IgD-negative memory B cell (primary cell): ENCODE measurements at regions not wholly inside any gene's neighbourhood (a gene's known extent, or its start where the extent isn't known, plus 50 kb on each side); places are given as distances from the start of the nearest gene placed in this dataset.
"Not testable (repeated sequence)": the region's sequence is repeated elsewhere in the genome, so short reads cannot be mapped to it uniquely, and the experiment has no call there.

Source experiments
- H3K27ac Mint-ChIP-seq, 3 donors: one replicate each; pipeline ENCODE4 v1.8.0; 2020 to 2022; ENCODE audit warnings: mild to moderate bottlenecking in 3 of 3, mixed read lengths in 3 of 3, moderate library complexity in 1 of 3
- H3K27me3 Mint-ChIP-seq: one replicate; pipeline ENCODE4 v1.8.0; 2021; ENCODE audit warnings: mixed read lengths
- H3K36me3 Mint-ChIP-seq: one replicate; pipeline ENCODE4 v1.8.0; 2020; ENCODE audit warnings: mild to moderate bottlenecking, mixed read lengths
- H3K4me1 Mint-ChIP-seq, 3 donors: one replicate each; pipeline ENCODE4 v1.8.0; 2020 to 2022; ENCODE audit warnings: mixed read lengths in 3 of 3, mild to moderate bottlenecking in 1 of 3
- H3K4me3 Mint-ChIP-seq, 4 donors: one replicate each; pipeline ENCODE4 v1.8.0; 2020 to 2022; ENCODE audit warnings: mild to moderate bottlenecking in 4 of 4, mixed read lengths in 4 of 4, moderate library complexity in 3 of 4
- H3K9me3 Mint-ChIP-seq, 3 donors: one replicate each; pipeline ENCODE4 v1.8.0; 2020 to 2021; ENCODE audit warnings: mixed read lengths in 3 of 3, mild to moderate bottlenecking in 1 of 3

DNA sequence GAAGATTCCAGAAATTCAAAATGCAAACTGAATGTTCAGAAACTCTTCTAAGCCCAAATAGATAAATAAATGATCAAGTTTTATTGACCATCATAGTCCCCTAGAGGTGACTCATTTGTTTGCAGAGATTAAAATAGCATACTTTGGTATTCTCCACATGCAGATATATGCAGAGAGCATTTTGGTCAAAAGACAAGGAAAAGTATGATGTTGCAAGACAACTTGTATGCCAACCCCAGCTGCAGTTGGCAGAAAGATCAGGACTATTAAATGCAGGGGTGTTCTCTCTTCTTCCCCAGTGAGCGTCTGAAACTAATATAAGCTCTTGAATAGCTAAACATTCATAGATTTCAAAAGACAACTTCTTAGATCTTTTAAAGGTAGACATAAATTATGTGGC, 404.9 kb downstream of the LTN1 start:
- H3K9me3 Mint-ChIP-seq, result peaks cover 3 to 17% (median 8%) of the 10 kb centered on the region in 3 donors
- peaks cover 2% of the 10 kb centered on the region for H3K36me3 Mint-ChIP-seq
- H3K4me3 Mint-ChIP-seq, result no peak overlapping the region
- no peaks in the 10 kb centered on the region for H3K27me3 Mint-ChIP-seq
- peaks cover 0 to 9% (median 6%) of the 10 kb centered on the region in 3 donors for H3K4me1 Mint-ChIP-seq
- H3K27ac Mint-ChIP-seq, result peak overlapping the region in 1 of 3 donors; percentile 1

DNA sequence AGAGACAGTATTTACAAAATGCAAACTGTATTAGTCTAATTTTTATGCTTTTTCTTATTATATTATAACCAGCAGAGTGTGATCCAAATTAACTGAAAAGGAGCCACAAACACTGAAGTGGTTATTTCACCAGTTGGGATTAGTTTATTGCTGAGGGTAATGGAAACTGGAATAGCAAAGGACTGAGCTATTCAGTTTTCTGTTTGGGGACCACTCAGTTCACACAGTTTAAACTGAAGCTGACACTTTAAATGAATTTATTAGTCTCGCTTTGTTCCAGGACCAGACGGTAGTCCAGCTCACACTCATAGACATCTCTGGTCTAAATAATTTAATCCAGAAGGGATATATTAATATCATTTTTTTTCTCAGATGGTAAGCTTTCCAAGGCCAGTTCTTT, 410.7 kb downstream of the LTN1 start:
- H3K27me3 Mint-ChIP-seq, result peaks cover 2% of the 10 kb centered on the region
- no peak overlapping the region for H3K27ac Mint-ChIP-seq

DNA sequence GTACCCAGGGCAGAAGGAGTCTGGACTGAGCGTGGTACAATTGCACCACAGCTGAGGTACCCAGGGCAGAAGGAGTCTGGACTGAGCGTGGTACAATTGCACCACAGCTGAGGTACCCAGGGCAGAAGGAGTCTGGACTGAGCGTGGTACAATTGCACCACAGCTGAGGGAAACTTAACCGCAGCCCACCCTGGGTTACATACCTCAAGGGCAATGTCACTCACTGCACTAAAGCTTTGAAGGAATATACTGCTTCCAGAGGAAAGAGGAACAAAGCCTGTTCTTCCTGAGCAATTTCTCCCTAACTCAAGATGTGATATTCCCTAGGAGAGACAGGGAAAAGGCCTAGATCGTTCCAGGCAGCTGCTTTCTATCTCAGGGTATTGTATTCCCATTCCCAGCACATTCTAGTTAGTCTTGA, 411.4 kb downstream of the LTN1 start:
- not testable (repeated sequence) for H3K27ac Mint-ChIP-seq, H3K4me3 Mint-ChIP-seq, H3K9me3 Mint-ChIP-seq, H3K4me1 Mint-ChIP-seq, H3K27me3 Mint-ChIP-seq
- H3K36me3 Mint-ChIP-seq, result peaks cover 11% of the 10 kb centered on the region

More for the DNA sequence above, 410.7 kb downstream of the LTN1 start:
- H3K9me3 Mint-ChIP-seq, result peaks cover 0 to 6% (median 6%) of the 10 kb centered on the region in 3 donors
- peaks cover 0 to 1% (median 0%) of the 10 kb centered on the region in 3 donors for H3K4me1 Mint-ChIP-seq
- peaks cover 9% of the 10 kb centered on the region for H3K36me3 Mint-ChIP-seq
- no peak overlapping the region for H3K4me3 Mint-ChIP-seq

DNA sequence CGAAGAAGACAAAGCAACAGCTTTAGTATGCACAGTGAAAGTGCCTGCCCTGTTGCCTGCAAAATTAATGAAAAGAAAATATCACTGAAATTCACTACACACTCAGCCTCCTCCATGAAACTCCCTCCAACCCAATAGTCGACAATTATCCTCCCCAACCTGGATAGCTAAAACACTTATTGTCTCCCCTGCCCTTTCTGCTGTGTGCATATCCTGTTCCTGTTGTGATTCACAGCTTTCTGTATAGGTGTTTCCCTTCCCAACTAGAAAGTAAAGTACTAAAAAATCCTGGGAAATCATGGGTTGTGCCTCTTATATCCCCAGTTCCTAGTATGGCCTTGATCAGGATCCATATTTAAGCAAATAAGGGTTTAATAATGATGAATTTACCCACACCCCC, 412.1 kb downstream of the LTN1 start:
- Mint-ChIP-seq H3K4me3 (no peak overlapping the region), H3K27me3 (peaks cover 2% of the 10 kb centered on the region), H3K9me3 (peaks cover 0 to 7% (median 6%) of the 10 kb centered on the region in 3 donors), H3K27ac (peak overlapping the region in 1 of 3 donors; percentile 68), H3K36me3 (peaks cover 14% of the 10 kb centered on the region), H3K4me1 (no peaks in the 10 kb centered on the region)

DNA sequence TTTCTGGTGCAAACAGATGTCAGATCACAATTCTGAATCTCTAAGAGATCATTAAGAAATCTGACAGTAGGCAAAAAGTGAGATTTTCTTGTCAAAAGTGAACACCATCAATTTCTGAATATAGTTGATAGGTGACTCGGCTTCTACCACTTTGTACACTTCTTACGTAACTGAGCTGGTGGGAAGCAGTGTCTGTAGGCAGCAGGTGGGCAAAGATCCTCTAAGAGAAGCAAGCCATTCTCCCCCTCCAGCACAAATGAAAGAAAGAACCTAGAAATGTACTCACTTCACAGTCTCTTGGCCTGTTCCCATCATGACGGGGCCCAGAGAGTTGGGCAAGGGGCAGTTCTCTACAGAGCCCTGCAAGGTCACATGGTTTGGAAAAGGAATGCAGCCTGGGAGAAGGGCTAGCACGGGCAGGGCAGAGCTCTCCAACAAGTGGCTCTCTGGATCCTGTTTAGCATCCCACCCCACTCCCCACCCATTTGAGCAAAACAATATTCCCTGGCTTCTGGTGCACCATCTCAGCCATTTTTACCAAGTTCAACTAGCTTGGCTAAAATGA, 412.6 kb downstream of the LTN1 start:
- no peak overlapping the region for H3K4me3 Mint-ChIP-seq
- no peaks in the 10 kb centered on the region for H3K4me1 Mint-ChIP-seq
- H3K27me3 Mint-ChIP-seq, result peaks cover 2% of the 10 kb centered on the region

DNA sequence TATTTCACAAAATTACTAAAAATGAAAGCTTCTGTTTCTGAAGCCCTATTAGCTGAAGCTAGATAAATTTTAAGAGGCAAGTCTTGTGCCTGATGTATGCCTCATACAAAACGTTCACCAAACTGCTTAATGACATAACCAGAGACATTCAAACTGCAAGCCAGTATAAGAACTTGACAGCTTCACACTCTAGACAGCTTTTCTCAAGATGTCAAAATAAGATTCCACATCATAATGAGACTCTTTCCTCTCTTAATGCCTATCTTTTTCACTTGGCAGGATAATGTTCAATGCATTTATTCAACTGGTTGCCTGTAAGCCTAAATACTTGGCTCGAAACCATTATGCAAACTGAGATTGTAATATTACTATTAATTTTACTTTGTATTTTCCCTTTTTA, 424.0 kb downstream of the LTN1 start:
- H3K36me3 Mint-ChIP-seq, result peaks cover 2% of the 10 kb centered on the region
- peaks cover 0 to 2% (median 1%) of the 10 kb centered on the region in 3 donors for H3K4me1 Mint-ChIP-seq
- H3K4me3 Mint-ChIP-seq, result no peak overlapping the region
- no peaks in the 10 kb centered on the region for H3K27me3 Mint-ChIP-seq
- H3K27ac Mint-ChIP-seq, result no peak overlapping the region
- H3K9me3 Mint-ChIP-seq, result no peaks in the 10 kb centered on the region

More for the DNA sequence above, 412.6 kb downstream of the LTN1 start:
- peaks cover 14% of the 10 kb centered on the region for H3K36me3 Mint-ChIP-seq
- H3K9me3 Mint-ChIP-seq, result peaks cover 0 to 9% (median 7%) of the 10 kb centered on the region in 3 donors
- H3K27ac Mint-ChIP-seq, result no peak overlapping the region

DNA sequence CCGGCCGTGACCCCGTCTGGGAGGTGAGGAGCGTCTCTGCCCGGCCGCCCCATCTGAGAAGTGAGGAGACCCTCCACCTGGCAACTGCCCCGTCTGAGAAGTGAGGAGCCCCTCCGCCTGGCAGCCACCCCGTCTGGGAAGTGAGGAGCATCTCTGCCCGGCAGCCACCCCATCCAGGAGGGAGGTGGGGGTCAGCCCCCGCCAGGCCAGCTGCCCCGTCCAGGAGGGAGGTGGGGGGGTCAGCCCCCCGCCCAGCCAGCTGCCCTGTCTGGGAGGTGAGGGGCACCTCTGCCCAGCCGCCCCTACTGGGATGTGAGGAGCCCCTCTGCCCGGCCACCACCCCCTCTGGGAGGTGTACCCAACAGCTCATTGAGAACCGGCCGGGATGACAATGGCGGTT, 428.7 kb downstream of the LTN1 start:
- not testable (repeated sequence) for H3K36me3 Mint-ChIP-seq, H3K9me3 Mint-ChIP-seq, H3K27me3 Mint-ChIP-seq, H3K27ac Mint-ChIP-seq, H3K4me3 Mint-ChIP-seq
- H3K4me1 Mint-ChIP-seq, result peaks cover 6 to 15% (median 10%) of the 10 kb centered on the region in 3 donors

DNA sequence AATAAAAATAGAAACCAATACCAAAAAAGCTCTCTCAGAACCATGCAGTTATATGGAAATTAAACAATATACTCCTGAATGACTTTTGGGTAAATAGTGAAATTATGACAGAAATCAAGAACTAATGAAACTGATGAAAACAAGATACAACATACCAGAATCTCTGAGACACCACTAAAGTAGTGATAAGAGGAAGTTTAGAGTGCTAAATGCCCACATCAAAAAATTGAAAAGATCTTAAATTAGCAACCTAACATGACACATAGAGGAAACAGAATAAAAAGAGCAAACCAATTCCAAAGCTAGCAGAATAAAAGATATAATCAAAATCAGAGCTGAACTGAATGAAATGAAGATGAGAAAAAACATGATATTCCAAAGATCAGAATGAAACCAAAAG, 430.9 kb downstream of the LTN1 start:
- peak overlapping the region in 2 of 4 donors; percentile 20 to 76 for H3K4me3 Mint-ChIP-seq
- peaks cover 9 to 13% (median 10%) of the 10 kb centered on the region in 3 donors for H3K4me1 Mint-ChIP-seq
- peaks cover 5% of the 10 kb centered on the region for H3K36me3 Mint-ChIP-seq
- peaks cover 2 to 8% (median 3%) of the 10 kb centered on the region in 3 donors for H3K9me3 Mint-ChIP-seq
- no peaks in the 10 kb centered on the region for H3K27me3 Mint-ChIP-seq
- no peak overlapping the region for H3K27ac Mint-ChIP-seq

DNA sequence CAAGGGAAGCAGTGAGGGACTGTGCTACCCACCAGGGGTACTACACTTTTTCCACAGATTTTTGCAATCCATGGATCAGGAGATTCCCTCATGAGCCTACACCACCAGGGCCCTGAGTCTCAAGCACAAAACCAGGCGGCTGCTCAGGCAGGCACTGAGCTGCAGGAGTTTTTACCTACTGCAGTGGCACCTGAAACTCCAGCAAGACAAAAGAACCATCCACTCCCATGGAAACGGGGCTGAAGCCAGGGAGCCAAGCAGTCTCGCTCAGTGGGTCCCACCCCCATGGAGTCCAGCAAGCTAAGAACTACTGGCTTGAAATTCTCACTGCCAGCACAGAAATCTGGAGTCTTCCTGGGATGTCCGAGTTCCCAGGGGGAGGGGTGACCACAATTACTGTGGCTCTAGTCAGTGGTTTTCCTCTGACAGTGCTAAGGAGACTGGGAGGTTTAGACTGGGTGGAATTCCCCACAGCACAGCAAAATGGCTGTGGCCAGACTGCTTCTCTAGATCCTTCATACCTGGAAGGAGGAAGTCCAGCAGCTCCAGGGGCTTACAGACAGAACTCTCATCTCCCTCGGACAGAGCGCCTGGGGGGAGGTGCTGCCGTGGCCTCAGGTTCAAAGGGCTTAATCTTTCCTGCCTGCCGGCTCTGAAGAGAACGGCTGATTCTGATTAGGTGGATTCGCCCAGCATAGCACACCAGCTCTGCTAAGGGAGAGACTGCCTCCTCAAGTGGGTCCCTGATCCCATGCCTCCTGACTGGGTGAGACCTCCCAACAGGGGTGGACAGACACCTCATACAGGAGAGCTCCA, 437.8 kb downstream of the LTN1 start:
- Mint-ChIP-seq H3K27me3 (no peaks in the 10 kb centered on the region), H3K36me3 (no peaks in the 10 kb centered on the region), H3K27ac (no peak overlapping the region), H3K4me3 (no peak overlapping the region), H3K9me3 (peaks cover 0 to 3% (median 2%) of the 10 kb centered on the region in 3 donors), H3K4me1 (peaks cover 0 to 3% (median 0%) of the 10 kb centered on the region in 3 donors)

DNA sequence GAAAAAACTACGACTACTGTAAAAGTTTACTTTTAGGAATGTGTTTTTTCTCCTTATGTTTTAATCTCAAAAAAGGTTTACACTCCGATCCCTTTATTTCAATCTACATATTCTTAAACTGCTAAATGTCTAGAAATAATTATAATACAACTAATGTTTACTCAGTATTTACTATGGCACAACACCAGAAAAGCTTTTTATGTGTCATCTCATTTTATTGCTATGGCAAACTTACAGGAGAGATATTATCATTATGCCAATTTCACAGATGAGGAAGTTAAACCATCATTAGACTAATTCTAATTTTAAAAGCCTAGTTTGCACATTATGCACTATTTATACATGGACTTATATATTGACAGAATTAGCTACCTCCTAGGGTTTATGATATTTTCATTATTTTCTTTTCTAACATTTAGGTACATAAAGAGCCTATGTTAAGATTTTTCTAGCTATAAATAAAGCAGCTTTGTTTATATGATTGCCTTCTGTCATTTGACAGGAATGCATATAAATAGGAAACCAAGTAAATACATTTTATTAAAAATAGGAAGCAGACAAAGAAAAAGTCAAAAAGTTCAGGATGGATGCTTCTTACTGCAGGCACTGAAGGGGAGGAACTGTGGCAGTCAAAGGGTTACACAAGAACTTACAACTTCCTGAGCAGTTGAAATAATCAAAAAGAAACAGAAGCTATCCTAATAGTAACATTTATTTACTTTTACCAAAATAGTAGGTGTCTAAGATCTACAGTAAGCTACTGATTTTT, 442.4 kb downstream of the LTN1 start:
- no peaks in the 10 kb centered on the region for H3K36me3 Mint-ChIP-seq
- no peaks in the 10 kb centered on the region for H3K9me3 Mint-ChIP-seq
- H3K27me3 Mint-ChIP-seq, result no peaks in the 10 kb centered on the region
- H3K4me1 Mint-ChIP-seq, result no peaks in the 10 kb centered on the region
- no peak overlapping the region for H3K4me3 Mint-ChIP-seq
- no peak overlapping the region for H3K27ac Mint-ChIP-seq

DNA sequence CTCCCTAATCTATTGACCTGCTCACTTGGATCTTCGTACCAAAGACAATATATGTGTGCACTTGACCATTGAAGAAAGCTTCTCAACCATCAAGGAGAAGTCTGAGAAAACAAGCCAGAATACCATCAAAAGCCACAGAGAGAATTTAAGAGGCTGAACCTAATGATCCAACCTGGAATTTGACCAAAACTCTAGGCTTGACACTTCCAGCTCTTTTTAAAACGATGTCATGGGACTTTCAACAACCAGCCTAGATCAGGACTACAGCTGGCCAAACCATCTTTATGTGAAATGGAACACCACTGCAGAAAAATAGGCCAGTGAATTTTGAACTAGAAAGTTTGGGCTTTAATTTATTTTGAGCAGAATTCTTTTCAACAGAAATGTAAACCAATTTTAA, 444.4 kb downstream of the LTN1 start:
- Mint-ChIP-seq H3K9me3 (no peaks in the 10 kb centered on the region), H3K36me3 (no peaks in the 10 kb centered on the region), H3K4me1 (no peaks in the 10 kb centered on the region), H3K27me3 (no peaks in the 10 kb centered on the region), H3K27ac (no peak overlapping the region), H3K4me3 (no peak overlapping the region)

DNA sequence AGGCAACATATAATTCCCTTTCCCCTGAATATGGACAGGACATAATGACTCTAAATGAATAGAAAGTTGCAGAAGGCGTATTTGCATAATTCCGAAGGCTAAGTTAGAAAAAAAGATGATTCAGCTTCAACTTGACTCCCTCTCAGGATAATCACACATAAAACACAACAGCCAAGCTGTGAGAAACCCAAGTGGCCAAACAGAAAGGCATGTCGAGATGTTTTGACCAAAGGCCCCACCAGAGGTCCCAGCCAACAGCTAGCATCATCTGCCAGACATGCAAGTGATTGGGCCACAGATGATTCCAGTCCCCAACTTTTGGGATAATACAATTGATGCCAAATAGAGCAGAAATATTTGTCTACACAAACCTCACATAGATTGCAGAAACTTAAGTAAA, 444.9 kb downstream of the LTN1 start:
- Mint-ChIP-seq H3K9me3 (no peaks in the 10 kb centered on the region), H3K4me1 (no peaks in the 10 kb centered on the region), H3K27me3 (no peaks in the 10 kb centered on the region), H3K36me3 (no peaks in the 10 kb centered on the region), H3K4me3 (no peak overlapping the region), H3K27ac (no peak overlapping the region)

DNA sequence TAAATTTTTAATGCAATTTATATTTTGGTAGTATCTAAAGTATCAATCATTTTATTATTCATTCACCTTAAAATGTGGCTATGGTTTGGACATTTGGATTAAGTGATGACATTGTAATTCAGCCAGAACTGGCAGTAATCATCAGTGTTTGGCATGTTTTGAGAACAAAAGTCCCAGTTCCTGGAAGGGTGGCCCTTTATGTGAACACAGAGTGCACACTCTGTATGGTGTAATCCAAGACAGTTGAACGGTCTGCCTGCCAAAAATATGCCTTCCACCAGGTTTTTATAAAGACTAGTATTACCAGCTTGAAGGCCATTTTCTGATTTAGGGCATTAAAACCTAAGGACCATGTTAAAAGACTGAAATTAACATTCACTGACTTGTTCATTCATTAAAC, 448.7 kb downstream of the LTN1 start:
- H3K4me1 Mint-ChIP-seq, result no peaks in the 10 kb centered on the region
- H3K4me3 Mint-ChIP-seq, result no peak overlapping the region
- H3K27me3 Mint-ChIP-seq, result no peaks in the 10 kb centered on the region
- H3K9me3 Mint-ChIP-seq, result no peaks in the 10 kb centered on the region
- no peak overlapping the region for H3K27ac Mint-ChIP-seq
- no peaks in the 10 kb centered on the region for H3K36me3 Mint-ChIP-seq

DNA sequence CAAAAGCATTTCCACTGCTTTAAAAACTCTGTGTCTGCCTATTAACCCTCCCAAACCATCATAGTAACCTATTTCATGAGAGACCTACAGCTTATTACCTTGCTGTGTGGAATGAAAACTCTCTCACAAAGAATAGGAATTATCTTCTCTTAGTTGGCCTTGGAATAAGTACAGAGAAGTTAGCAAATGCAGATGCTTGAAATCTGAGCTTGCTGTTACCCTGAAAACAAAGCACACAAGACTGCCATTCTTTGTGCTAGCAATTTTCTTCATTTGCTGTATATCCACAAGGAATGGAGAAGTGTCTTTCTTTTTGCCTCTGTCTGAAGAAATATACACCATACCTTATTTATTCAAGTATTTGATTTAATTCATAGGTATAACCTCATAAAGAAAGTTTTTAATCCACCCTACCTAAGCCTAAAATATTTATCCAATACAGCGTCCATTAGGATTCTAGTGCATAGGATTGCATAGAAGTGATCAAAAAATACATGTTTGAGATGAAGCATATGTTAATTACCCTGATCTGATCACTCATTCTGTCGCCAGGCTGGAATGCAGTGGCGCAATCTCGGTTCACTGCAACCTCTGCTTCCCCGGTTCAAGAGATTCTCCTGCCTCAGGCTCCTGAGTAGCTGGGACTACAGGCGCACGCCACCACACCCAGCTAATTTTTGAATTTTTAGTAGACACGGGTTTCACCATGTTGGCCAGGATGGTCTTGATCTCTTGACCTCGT, 451.1 kb downstream of the LTN1 start:
- no peaks in the 10 kb centered on the region for H3K36me3 Mint-ChIP-seq
- no peak overlapping the region for H3K27ac Mint-ChIP-seq
- H3K9me3 Mint-ChIP-seq, result no peaks in the 10 kb centered on the region
- no peaks in the 10 kb centered on the region for H3K4me1 Mint-ChIP-seq
- no peak overlapping the region for H3K4me3 Mint-ChIP-seq
- H3K27me3 Mint-ChIP-seq, result no peaks in the 10 kb centered on the region

DNA sequence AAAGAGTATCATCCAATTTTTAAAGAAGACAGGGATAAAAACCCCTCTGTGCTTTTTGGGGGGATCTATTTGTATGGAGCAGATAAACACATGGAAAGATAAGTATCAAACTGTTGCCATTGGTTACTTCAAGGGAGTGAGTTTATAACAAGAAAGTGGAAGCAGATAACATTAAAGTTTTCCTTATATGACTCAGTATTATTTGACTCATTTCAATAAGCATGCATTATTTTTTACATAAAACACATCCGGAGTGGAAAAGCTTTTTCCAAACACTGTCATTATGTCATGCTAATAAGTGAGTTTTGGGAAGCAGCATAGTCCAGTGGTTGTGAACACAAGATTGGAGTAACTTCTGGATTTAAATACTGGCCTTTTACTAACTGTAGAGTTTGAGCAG, 452.2 kb downstream of the LTN1 start:
- H3K9me3 Mint-ChIP-seq, result no peaks in the 10 kb centered on the region
- no peaks in the 10 kb centered on the region for H3K36me3 Mint-ChIP-seq
- no peaks in the 10 kb centered on the region for H3K4me1 Mint-ChIP-seq
- no peaks in the 10 kb centered on the region for H3K27me3 Mint-ChIP-seq
- H3K4me3 Mint-ChIP-seq, result no peak overlapping the region
- no peak overlapping the region for H3K27ac Mint-ChIP-seq
